Tibial nerve (tissue), 4 donors: ENCODE measurements at regions not wholly inside any gene's neighbourhood (a gene's known extent, or its start where the extent isn't known, plus 50 kb on each side); places are given as distances from the start of the nearest gene placed in this dataset.

Experiments
- DNase-seq, 2 donors: peaks; one replicate each; pipeline ENCODE4 v3.0.0-alpha.2; 2019; ENCODE audit warnings: low spot score in 2 of 2
- H3K27ac ChIP-seq, 4 donors: fragments of 200-600 bp; sonication (generic) in 3 of 4; one replicate each; pipeline ENCODE4 v1.5.1; 2017 to 2019; ENCODE audit warnings: mild to moderate bottlenecking in 1 of 4
- H3K27me3 ChIP-seq, 2 donors: fragments of 200-600 bp; sonication (generic) in 1 of 2; one replicate each; pipeline versions ENCODE4 v1.5.1 to v1.6.0; 2017 to 2019
- H3K36me3 ChIP-seq, 3 donors: fragments of 200-600 bp; sonication (generic); one replicate each; pipeline ENCODE4 v1.5.1; 2018 to 2019
- H3K4me1 ChIP-seq, 4 donors: fragments of 200-600 bp; sonication (generic) in 3 of 4; one replicate each; pipeline ENCODE4 v1.5.1; 2017 to 2019
- H3K4me3 ChIP-seq, 4 donors: fragments of 200-600 bp; sonication (generic) in 3 of 4; one replicate each; pipeline ENCODE4 v1.5.1; 2017 to 2019; ENCODE audit warnings: mild to moderate bottlenecking in 1 of 4, moderate library complexity in 1 of 4
- H3K9me3 ChIP-seq, 4 donors: fragments of 200-600 bp; sonication (generic) in 3 of 4; one replicate each; pipeline ENCODE4 v1.5.1; 2017 to 2019
- CTCF ChIP-seq, 5 experiments: fragments of 200-600 bp in 3 of 5; fragments of 450-650 bp in 2 of 5; sonication (generic) in 3 of 5; IDR thresholded peaks; one replicate each; pipeline ENCODE4 v1.5.1; 2016 to 2019; ENCODE audit warnings: antibody characterized with exemption in 5 of 5, mild to moderate bottlenecking in 3 of 5, moderate library complexity in 2 of 5
- EP300 ChIP-seq, 2 donors: sonication (generic); formaldehyde crosslinking; IDR thresholded peaks; one replicate each; pipeline ENCODE4 v1.6.1; 2017; ENCODE audit warnings: antibody characterized with exemption in 2 of 2, mild to moderate bottlenecking in 1 of 2
- POLR2A ChIP-seq, 2 donors: fragments of 450-650 bp; IDR thresholded peaks; one replicate each; pipeline ENCODE4 v1.6.1; 2017; ENCODE audit warnings: antibody characterized with exemption in 2 of 2, mild to moderate bottlenecking in 2 of 2, moderate library complexity in 2 of 2
- WGBS, 2 donors: methylation state at CpG; one replicate each; pipeline ENCODE4 v1.1.5; 2018; 5-methylcytosine and 5-hydroxymethylcytosine counted together

DNA sequence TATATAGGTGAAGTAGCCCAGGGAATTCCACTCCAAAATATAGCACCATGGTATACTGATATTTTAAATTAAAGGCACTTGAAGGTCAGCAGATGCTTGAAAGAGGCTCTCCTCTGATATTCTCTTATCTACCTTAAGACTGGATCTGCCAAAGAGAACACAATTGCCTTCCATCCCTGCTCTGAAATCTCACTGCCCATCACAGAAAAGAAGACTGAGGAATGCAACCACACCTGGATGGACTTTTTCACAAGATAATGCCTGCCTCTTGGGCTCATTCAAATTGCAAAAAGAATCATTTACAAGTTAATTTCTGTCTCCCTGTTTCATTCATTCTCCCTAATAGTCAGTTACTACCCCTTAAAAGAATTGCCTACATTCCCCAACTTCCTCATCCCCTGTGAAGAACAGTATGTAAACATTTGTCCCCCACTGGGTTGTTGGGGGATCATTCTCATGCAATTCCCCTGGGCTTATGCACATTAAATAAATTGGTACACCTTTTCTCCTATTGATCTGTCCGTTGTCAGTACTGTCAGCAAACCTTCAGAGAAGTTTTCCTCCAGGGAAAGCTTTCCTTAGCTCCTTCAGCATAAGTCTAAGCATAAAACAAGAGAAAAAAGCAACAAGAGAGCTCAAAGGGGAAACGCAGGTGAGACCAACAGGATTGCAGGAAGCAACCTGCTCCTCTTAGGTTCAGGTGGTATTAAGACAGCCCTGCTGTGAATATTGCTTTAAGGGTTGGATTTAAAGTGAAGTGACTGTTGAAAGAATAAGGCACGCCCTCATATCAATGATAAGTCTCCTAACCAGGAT lies 171.4 kb upstream of the SLC30A5 start:
- TF ChIP-seq EP300 (IDR thresholded peaks at IDR 0.05), result no peak
- TF ChIP-seq CTCF (IDR thresholded peaks at IDR 0.05), result no peak
- no peak for TF ChIP-seq POLR2A (IDR thresholded peaks at IDR 0.05)
- 71 to 80% methylated on average over 3 of the region's 3 CpGs for WGBS, 2 donors

GRCh38 chr5:68924481-68925145 lies 169.2 kb upstream of the SLC30A5 start:
- DNase-seq, result peak in 1 of 2 donors; percentile 18

More for the DNA sequence above, 171.4 kb upstream of the SLC30A5 start:
- Histone ChIP-seq H3K27me3 (no peaks in the 10 kb centered on the region), H3K9me3 (peaks cover 0 to 5% (median 0%) of the 10 kb centered on the region in 4 donors), H3K4me3 (no peak overlapping the region), H3K4me1 (peaks cover 0 to 13% (median 3%) of the 10 kb centered on the region in 4 donors), H3K27ac (no peak overlapping the region), H3K36me3 (no peaks in the 10 kb centered on the region)
- DNase-seq, result no peak

GRCh38 chr5:68928617-68929302 lies 165.1 kb upstream of the SLC30A5 start:
- H3K36me3 ChIP-seq, result no peaks in the 10 kb centered on the region
- H3K27ac ChIP-seq, result no peak overlapping the region
- no peak for TF ChIP-seq CTCF (IDR thresholded peaks at IDR 0.05)
- no peak for TF ChIP-seq EP300 (IDR thresholded peaks at IDR 0.05)
- TF ChIP-seq POLR2A (IDR thresholded peaks at IDR 0.05), result no peak
- no peak for DNase-seq
- no peaks in the 10 kb centered on the region for H3K9me3 ChIP-seq
- peaks cover 0 to 12% (median 3%) of the 10 kb centered on the region in 4 donors for H3K4me1 ChIP-seq
- no peak overlapping the region for H3K4me3 ChIP-seq
- H3K27me3 ChIP-seq, result no peaks in the 10 kb centered on the region
- 91 to 93% methylated on average over 2 of the region's 2 CpGs for WGBS, 2 donors

More at GRCh38 chr5:68924481-68925145, 169.2 kb upstream of the SLC30A5 start:
- Histone ChIP-seq H3K9me3 (peaks cover 0 to 5% (median 0%) of the 10 kb centered on the region in 4 donors), H3K4me1 (peaks cover 0 to 13% (median 3%) of the 10 kb centered on the region in 4 donors), H3K36me3 (no peaks in the 10 kb centered on the region), H3K27ac (no peak overlapping the region), H3K27me3 (no peaks in the 10 kb centered on the region), H3K4me3 (no peak overlapping the region)
- WGBS, 2 donors, result 26 to 32% methylated on average over 10 of the region's 10 CpGs
- no peak for TF ChIP-seq CTCF (IDR thresholded peaks at IDR 0.05)
- no peak for TF ChIP-seq POLR2A (IDR thresholded peaks at IDR 0.05)
- TF ChIP-seq EP300 (IDR thresholded peaks at IDR 0.05), result no peak

- Histone ChIP-seq H3K4me3 (no peak overlapping the region), H3K36me3 (no peaks in the 10 kb centered on the region), H3K4me1 (no peaks in the 10 kb centered on the region), H3K27ac (no peak overlapping the region), H3K27me3 (no peaks in the 10 kb centered on the region), H3K9me3 (peaks cover 0 to 3% (median 0%) of the 10 kb centered on the region in 4 donors)
- TF ChIP-seq POLR2A (IDR thresholded peaks at IDR 0.05) (no peak), EP300 (IDR thresholded peaks at IDR 0.05) (no peak), CTCF (IDR thresholded peaks at IDR 0.05) (no peak)
- WGBS, 2 donors, result 89 to 96% methylated on average over 4 to 5 of the region's 5 CpGs
- no peak for DNase-seq
Observed at GRCh38 chr5:68930139-68930538, 163.7 kb upstream of the SLC30A5 start.
